B cell (primary cell): ENCODE measurements at regions not wholly inside any gene's neighbourhood (a gene's known extent, or its start where the extent isn't known, plus 50 kb on each side); places are given as distances from the start of the nearest gene placed in this dataset.

Experiments used
- ATAC-seq: fragments of 200-7000 bp; cut with Tn5 transposase; one replicate; pipeline ENCODE4 v1.10.0; 2021; ENCODE audit warnings: low read depth, mild to moderate bottlenecking, moderate number of reproducible peaks, moderate library complexity
- CTCF ChIA-PET: fragments of 350-600 bp; sonication (Branson Sonifier 250); formaldehyde crosslinking; loops from one replicate; lab custom pipeline; 2021; ENCODE audit warnings: antibody characterized with exemption, inconsistent platforms; lab: Charles Lee
- POLR2A ChIA-PET: fragments of 350-600 bp; sonication (Branson Sonifier 250); formaldehyde crosslinking; loops from one replicate; lab custom pipeline; 2021; ENCODE audit warnings: antibody characterized with exemption; lab: Charles Lee
- DNase-seq: peaks from one replicate; pipeline ENCODE4 v3.0.0; 2013
- H2AFZ ChIP-seq: 2 replicates; pipeline ENCODE4 v1.6.1; 2012; ENCODE audit warnings: mild to moderate bottlenecking, low read depth, low read length; ENCODE audit not compliant: insufficient read depth, poor library complexity, severe bottlenecking
- H3K27ac ChIP-seq, 2 donors: 1 replicate in 1 of 2; 2 replicates in 1 of 2; pipeline ENCODE4 v1.5.1; 2012 to 2013; ENCODE audit warnings: low read length in 2 of 2, mild to moderate bottlenecking in 2 of 2, moderate library complexity in 1 of 2
- H3K27me3 ChIP-seq, 4 experiments: fragments of 200-600 bp in 1 of 4; sonication (generic) in 1 of 4; replicated peaks in 1 of 4; 1 replicate in 2 of 4; 2 replicates in 2 of 4; pipeline versions ENCODE4 v1.6.1 to v1.7.0; 2013 to 2016; ENCODE audit warnings: low read length in 3 of 4, mild to moderate bottlenecking in 2 of 4, mixed read lengths in 1 of 4, moderate library complexity in 1 of 4; ENCODE audit not compliant: insufficient read depth in 4 of 4, control insufficient read depth in 3 of 4; ENCODE audit errors: control extremely low read depth in 1 of 4
- H3K36me3 ChIP-seq, 2 experiments: replicated peaks in 1 of 2; 1 replicate in 1 of 2; 2 replicates in 1 of 2; pipeline versions ENCODE4 v1.6.1 to v1.7.1; 2013; ENCODE audit warnings: low read length in 1 of 2; ENCODE audit not compliant: insufficient read depth in 2 of 2, control insufficient read depth in 1 of 2; ENCODE audit errors: control extremely low read depth in 1 of 2, extremely low read depth in 1 of 2
- H3K4me1 ChIP-seq, 2 donors: fragments of 200-600 bp in 1 of 2; sonication (generic) in 1 of 2; 1 replicate in 1 of 2; 2 replicates in 1 of 2; pipeline versions ENCODE4 v1.5.1 to v1.6.1; 2013 to 2017; ENCODE audit warnings: low read length in 2 of 2; ENCODE audit not compliant: control insufficient read depth in 2 of 2, insufficient read depth in 2 of 2
- H3K4me2 ChIP-seq: replicated peaks from 2 replicates; pipeline ENCODE3; 2012; ENCODE audit warnings: mild to moderate bottlenecking, low read depth, low read length; ENCODE audit not compliant: poor library complexity, severe bottlenecking
- H3K4me3 ChIP-seq, 5 experiments: fragments of 200-600 bp in 1 of 5; sonication (generic) in 1 of 5; 1 replicate in 3 of 5; 2 replicates in 2 of 5; pipeline versions ENCODE4 v1.5.1 to v1.7.0; 2011 to 2016; ENCODE audit warnings: low read length in 4 of 5, mild to moderate bottlenecking in 4 of 5, low read depth in 2 of 5, control low read depth in 1 of 5, moderate library complexity in 1 of 5; ENCODE audit not compliant: insufficient read depth in 1 of 5; ENCODE audit errors: control extremely low read depth in 1 of 5, extremely low read depth in 1 of 5
- H3K79me2 ChIP-seq: fragments of 200-600 bp; sonication (generic); one replicate; pipeline ENCODE4 v1.6.0; 2016; ENCODE audit warnings: low read length; ENCODE audit not compliant: control insufficient read depth, insufficient read depth
- H3K9ac ChIP-seq: fragments of 200-600 bp; sonication (generic); 2 replicates; pipeline ENCODE4 v1.6.1; 2017; ENCODE audit warnings: mild to moderate bottlenecking, low read length, moderate library complexity
- H3K9me3 ChIP-seq, 3 donors: one replicate each; pipeline versions ENCODE4 v1.6.1 to v1.7.1; 2013; ENCODE audit warnings: low read length in 2 of 3; ENCODE audit not compliant: control insufficient read depth in 2 of 3, insufficient read depth in 1 of 3; ENCODE audit errors: control extremely low read depth in 1 of 3
- H4K20me1 ChIP-seq: 2 replicates; pipeline ENCODE4 v1.6.0; 2012; ENCODE audit warnings: mild to moderate bottlenecking, low read length; ENCODE audit not compliant: insufficient read depth, control insufficient read depth, poor library complexity, severe bottlenecking
- H3K27ac Mint-ChIP-seq: one replicate; pipeline ENCODE4 v1.8.0; 2021; ENCODE audit warnings: mixed read lengths
- H3K27me3 Mint-ChIP-seq: one replicate; pipeline ENCODE4 v1.8.0; 2021; ENCODE audit warnings: mixed read lengths
- H3K4me1 Mint-ChIP-seq: one replicate; pipeline ENCODE4 v1.8.0; 2021; ENCODE audit warnings: mixed read lengths
- H3K4me3 Mint-ChIP-seq: one replicate; pipeline ENCODE4 v1.8.0; 2021; ENCODE audit warnings: mixed read lengths
- H3K9me3 Mint-ChIP-seq: one replicate; pipeline ENCODE4 v1.8.0; 2022; ENCODE audit warnings: mixed read lengths; ENCODE audit not compliant: insufficient read depth
- EZH2 ChIP-seq: IDR thresholded peaks from 2 replicates; pipeline ENCODE4 v1.6.1; 2012; ENCODE audit warnings: borderline replicate concordance, low read depth, mild to moderate bottlenecking, moderate library complexity, low read length; ENCODE audit not compliant: insufficient read depth, poor library complexity, severe bottlenecking
- WGBS: methylation state at CpG from one replicate; pipeline ENCODE4 v1.1.5; 2013; ENCODE audit warnings: missing lambda C conversion rate; ENCODE audit not compliant: insufficient coverage; 5-methylcytosine and 5-hydroxymethylcytosine counted together
- intact Hi-C: fragments of 100-400 bp; cut with micrococcal nuclease; formaldehyde crosslinking; loops from one replicate; pipeline ENCODE4 v1.10.0; 2022
- TF ChIP-seq, protein P1 (sequence below): fragments of 200-600 bp; IDR thresholded peaks from one replicate; pipeline ENCODE4 v1.8.0; 2022; ENCODE audit warnings: antibody characterized with exemption, mild to moderate bottlenecking

DNA sequence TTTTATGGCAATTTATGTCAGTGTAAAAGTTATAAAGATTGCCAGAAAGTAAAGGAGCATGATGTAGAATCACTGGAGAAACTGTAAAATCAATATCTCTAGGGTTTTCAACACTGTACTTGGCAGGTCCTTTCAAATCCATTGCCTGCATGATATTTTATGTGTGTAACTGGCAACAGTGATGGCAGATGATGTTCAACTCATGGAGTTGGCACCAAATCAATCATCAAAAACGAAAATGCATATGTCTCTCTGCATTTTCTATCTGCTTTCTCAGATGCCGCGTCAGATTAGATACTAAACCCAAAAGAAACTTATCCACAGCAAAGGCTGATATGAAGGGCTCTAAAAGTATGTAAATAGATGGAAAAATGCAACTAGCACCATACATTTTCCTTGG, 1395.5 kb upstream of the PIK3C3 start:
- H3K9ac ChIP-seq, result no peak overlapping the region
- no peak overlapping the region for H3K4me3 Mint-ChIP-seq
- no peak for ATAC-seq
- H3K79me2 ChIP-seq, result no peaks in the 10 kb centered on the region
- WGBS, result no CpG with 5 or more reads among the region's 3 CpGs
- H3K9me3 Mint-ChIP-seq, result no peaks in the 10 kb centered on the region
- ChIA-PET POLR2A (no interaction called here), CTCF (no interaction called here)
- H3K9me3 ChIP-seq, result no peaks in the 10 kb centered on the region
- no peak overlapping the region for H3K27ac ChIP-seq
- TF ChIP-seq EZH2, result no peak
- TF ChIP-seq, protein P1, sequence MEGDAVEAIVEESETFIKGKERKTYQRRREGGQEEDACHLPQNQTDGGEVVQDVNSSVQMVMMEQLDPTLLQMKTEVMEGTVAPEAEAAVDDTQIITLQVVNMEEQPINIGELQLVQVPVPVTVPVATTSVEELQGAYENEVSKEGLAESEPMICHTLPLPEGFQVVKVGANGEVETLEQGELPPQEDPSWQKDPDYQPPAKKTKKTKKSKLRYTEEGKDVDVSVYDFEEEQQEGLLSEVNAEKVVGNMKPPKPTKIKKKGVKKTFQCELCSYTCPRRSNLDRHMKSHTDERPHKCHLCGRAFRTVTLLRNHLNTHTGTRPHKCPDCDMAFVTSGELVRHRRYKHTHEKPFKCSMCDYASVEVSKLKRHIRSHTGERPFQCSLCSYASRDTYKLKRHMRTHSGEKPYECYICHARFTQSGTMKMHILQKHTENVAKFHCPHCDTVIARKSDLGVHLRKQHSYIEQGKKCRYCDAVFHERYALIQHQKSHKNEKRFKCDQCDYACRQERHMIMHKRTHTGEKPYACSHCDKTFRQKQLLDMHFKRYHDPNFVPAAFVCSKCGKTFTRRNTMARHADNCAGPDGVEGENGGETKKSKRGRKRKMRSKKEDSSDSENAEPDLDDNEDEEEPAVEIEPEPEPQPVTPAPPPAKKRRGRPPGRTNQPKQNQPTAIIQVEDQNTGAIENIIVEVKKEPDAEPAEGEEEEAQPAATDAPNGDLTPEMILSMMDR, result no peak
- intact Hi-C loops, result no loop called here
- no peak overlapping the region for H2AFZ ChIP-seq
- no peaks in the 10 kb centered on the region for H3K4me1 ChIP-seq
- no peaks in the 10 kb centered on the region for H3K27me3 Mint-ChIP-seq
- H4K20me1 ChIP-seq, result no peaks in the 10 kb centered on the region
- H3K4me1 Mint-ChIP-seq, result no peaks in the 10 kb centered on the region
- H3K27me3 ChIP-seq, result no peaks in the 10 kb centered on the region
- no peak for DNase-seq
- H3K36me3 ChIP-seq, result no peaks in the 10 kb centered on the region
- no peak overlapping the region for H3K27ac Mint-ChIP-seq
- H3K4me2 ChIP-seq, result no peak overlapping the region
- no peak overlapping the region for H3K4me3 ChIP-seq

DNA sequence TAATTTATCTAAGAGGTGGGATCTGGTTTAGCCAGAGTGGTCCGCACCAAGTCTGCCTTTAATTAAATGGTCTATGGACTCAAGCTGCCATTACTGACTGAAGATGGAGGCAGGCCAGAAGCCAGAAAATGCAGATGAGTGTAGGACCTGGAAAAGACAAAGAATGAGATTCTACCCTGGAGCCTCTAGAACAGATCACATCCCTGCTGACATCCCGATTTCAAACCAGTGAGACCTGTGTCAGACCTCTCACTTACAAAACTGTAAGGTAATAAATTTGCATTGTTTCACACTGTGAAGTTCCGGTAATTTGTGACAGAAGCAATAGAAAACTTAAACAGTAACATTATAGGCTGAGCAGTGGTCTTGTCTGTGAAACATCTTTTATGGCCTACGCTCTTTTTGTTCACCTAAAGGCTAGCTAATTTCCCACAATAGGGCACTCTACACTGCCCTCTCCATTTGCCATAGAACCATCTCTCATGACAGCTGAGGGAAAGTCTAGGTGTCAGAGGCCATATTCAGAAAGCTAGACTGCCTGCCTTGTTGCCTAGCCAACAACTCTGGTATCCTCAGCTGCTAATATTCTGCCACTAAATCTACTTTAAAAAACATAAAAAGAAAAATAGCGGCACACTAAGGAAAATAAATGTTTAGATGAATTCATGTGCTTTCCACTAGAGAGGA, 1396.2 kb upstream of the PIK3C3 start:
- Histone ChIP-seq H4K20me1 (no peaks in the 10 kb centered on the region), H3K27ac (no peak overlapping the region), H3K79me2 (no peaks in the 10 kb centered on the region), H3K27me3 (no peaks in the 10 kb centered on the region), H3K4me1 (no peaks in the 10 kb centered on the region), H3K9me3 (no peaks in the 10 kb centered on the region), H2AFZ (no peak overlapping the region), H3K36me3 (no peaks in the 10 kb centered on the region), H3K9ac (no peak overlapping the region), H3K4me3 (no peak overlapping the region), H3K4me2 (no peak overlapping the region)
- Mint-ChIP-seq H3K27me3 (no peaks in the 10 kb centered on the region), H3K4me1 (no peaks in the 10 kb centered on the region), H3K4me3 (no peak overlapping the region), H3K27ac (no peak overlapping the region), H3K9me3 (no peaks in the 10 kb centered on the region)
- CTCF ChIA-PET, result no interaction called here
- WGBS, result no CpG with 5 or more reads among the region's 5 CpGs
- intact Hi-C loops, result no loop called here
- POLR2A ChIA-PET, result no interaction called here
- ATAC-seq, result no peak
- no peak for DNase-seq
- TF ChIP-seq, protein P1, result no peak
- no peak for TF ChIP-seq EZH2
